MM.1S (cell line): ENCODE measurements at regions not wholly inside any gene's neighbourhood (a gene's known extent, or its start where the extent isn't known, plus 50 kb on each side); places are given as distances from the start of the nearest gene placed in this dataset.
"Not testable (repeated sequence)": the region's sequence is repeated elsewhere in the genome, so short reads cannot be mapped to it uniquely, and the experiment has no call there.

Experiments
- DNase-seq: peaks from one replicate; pipeline ENCODE4 v3.0.0-alpha.2; 2015
- H2AFZ ChIP-seq: fragments of 300-600 bp; sonication (generic); 2 replicates; pipeline ENCODE4 v1.6.0; 2016; ENCODE audit warnings: antibody characterized with exemption, low read length
- H3F3A ChIP-seq: fragments of 300-600 bp; sonication (generic); 2 replicates; pipeline ENCODE4 v1.6.1; 2016; ENCODE audit warnings: mild to moderate bottlenecking, antibody characterized with exemption, low read length, moderate library complexity, mixed read lengths; ENCODE audit not compliant: insufficient read depth
- H3K27ac ChIP-seq: fragments of 300-600 bp; sonication (generic); 2 replicates; pipeline ENCODE4 v1.5.1; 2016; ENCODE audit warnings: mild to moderate bottlenecking, low read length
- H3K27me3 ChIP-seq: fragments of 300-600 bp; sonication (generic); replicated peaks from 2 replicates; pipeline ENCODE4 v1.6.0; 2016; ENCODE audit warnings: low read length; ENCODE audit not compliant: insufficient read depth
- H3K36me3 ChIP-seq: fragments of 300-600 bp; sonication (generic); replicated peaks from 2 replicates; pipeline ENCODE4 v1.6.1; 2016; ENCODE audit warnings: mild to moderate bottlenecking, low read length, mixed read lengths; ENCODE audit not compliant: insufficient read depth
- H3K4me1 ChIP-seq: fragments of 300-600 bp; sonication (generic); 2 replicates; pipeline ENCODE4 v1.6.1; 2016; ENCODE audit warnings: low read length, mixed read lengths
- H3K4me2 ChIP-seq: fragments of 300-600 bp; sonication (generic); 2 replicates; pipeline ENCODE4 v1.6.0; 2016; ENCODE audit warnings: low read depth, low read length
- H3K4me3 ChIP-seq: fragments of 300-600 bp; sonication (generic); 2 replicates; pipeline ENCODE4 v1.5.1; 2016; ENCODE audit warnings: low read length, mixed read lengths
- H3K79me2 ChIP-seq: fragments of 300-600 bp; sonication (generic); 2 replicates; pipeline ENCODE4 v1.6.1; 2016; ENCODE audit warnings: mixed run types, low read length, mixed read lengths
- H3K9ac ChIP-seq: fragments of 300-600 bp; sonication (generic); 2 replicates; pipeline ENCODE4 v1.6.1; 2016; ENCODE audit warnings: low read length, mixed read lengths
- H3K9me2 ChIP-seq: fragments of 300-600 bp; sonication (generic); replicated peaks from 2 replicates; pipeline ENCODE4 v1.6.1; 2016; ENCODE audit warnings: mild to moderate bottlenecking, low read length, mixed read lengths; ENCODE audit not compliant: insufficient read depth
- H3K9me3 ChIP-seq: fragments of 300-600 bp; sonication (generic); replicated peaks from 2 replicates; pipeline ENCODE4 v1.6.1; 2016; ENCODE audit warnings: mild to moderate bottlenecking, low read length, mixed read lengths; ENCODE audit not compliant: insufficient read depth
- H4K20me1 ChIP-seq: fragments of 300-600 bp; sonication (generic); 2 replicates; pipeline ENCODE4 v1.6.1; 2016; ENCODE audit warnings: mild to moderate bottlenecking, low read length, moderate library complexity, mixed read lengths; ENCODE audit not compliant: insufficient read depth
- EZH2 ChIP-seq: fragments of 300-600 bp; sonication (generic); optimal IDR thresholded peaks from 2 replicates; pipeline ENCODE3; 2017; ENCODE audit warnings: low read depth, mild to moderate bottlenecking, antibody characterized with exemption, low read length, mixed read lengths
- EZH2phosphoT487 ChIP-seq: fragments of 300-600 bp; sonication (generic); IDR thresholded peaks from 2 replicates; pipeline ENCODE4 v1.6.1; 2018; ENCODE audit warnings: antibody characterized with exemption, low read length
- TF ChIP-seq, protein P1 (sequence below): fragments of 300-600 bp; sonication (generic); IDR thresholded peaks from 2 replicates; pipeline ENCODE4 v1.5.1; 2016; ENCODE audit warnings: antibody characterized with exemption, low read length, mixed read lengths

DNA sequence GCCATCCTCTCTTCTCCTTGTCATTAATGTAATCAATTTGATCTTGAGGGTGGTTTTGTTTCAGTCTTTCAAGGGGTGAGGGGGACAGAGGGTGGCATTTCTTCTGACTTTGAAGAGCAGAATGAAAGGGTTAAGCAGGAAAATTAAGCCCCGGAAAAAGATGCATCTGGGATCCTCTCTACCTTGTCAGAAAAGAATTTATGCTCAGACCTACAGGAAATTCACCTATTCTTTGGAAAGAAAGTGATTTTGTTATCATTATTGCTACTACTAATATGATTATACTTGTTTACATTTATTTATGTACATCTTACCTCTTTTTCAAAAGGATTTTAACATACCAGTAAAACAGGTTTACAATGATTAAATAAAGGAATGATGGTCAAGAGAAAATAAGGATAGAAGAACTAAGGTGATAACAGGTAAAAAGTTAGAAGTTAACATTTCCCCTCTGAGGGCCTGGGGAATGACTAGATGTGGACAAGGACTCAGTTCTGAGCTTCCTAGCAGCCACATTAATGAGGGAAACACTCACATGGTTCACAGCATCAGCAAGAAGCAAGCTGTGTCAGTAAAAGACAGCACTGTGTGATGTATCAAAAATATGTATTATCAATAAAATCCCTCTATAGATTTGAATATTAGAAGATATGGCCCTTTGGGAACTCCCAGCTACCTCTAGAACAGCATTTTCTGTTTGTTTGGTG lies 151.4 kb downstream of the MYCN start:
- H4K20me1 ChIP-seq = no peaks in the 10 kb centered on the region
- no peaks in the 10 kb centered on the region for H3K79me2 ChIP-seq
- H3K4me3 ChIP-seq = no peak overlapping the region
- no peaks in the 10 kb centered on the region for H3K27me3 ChIP-seq
- no peak overlapping the region for H3K4me2 ChIP-seq
- H3K27ac ChIP-seq = no peak overlapping the region
- H3K9ac ChIP-seq = no peak overlapping the region
- H2AFZ ChIP-seq = no peak overlapping the region
- no peak for DNase-seq
- no peaks in the 10 kb centered on the region for H3F3A ChIP-seq
- TF ChIP-seq, protein P1, sequence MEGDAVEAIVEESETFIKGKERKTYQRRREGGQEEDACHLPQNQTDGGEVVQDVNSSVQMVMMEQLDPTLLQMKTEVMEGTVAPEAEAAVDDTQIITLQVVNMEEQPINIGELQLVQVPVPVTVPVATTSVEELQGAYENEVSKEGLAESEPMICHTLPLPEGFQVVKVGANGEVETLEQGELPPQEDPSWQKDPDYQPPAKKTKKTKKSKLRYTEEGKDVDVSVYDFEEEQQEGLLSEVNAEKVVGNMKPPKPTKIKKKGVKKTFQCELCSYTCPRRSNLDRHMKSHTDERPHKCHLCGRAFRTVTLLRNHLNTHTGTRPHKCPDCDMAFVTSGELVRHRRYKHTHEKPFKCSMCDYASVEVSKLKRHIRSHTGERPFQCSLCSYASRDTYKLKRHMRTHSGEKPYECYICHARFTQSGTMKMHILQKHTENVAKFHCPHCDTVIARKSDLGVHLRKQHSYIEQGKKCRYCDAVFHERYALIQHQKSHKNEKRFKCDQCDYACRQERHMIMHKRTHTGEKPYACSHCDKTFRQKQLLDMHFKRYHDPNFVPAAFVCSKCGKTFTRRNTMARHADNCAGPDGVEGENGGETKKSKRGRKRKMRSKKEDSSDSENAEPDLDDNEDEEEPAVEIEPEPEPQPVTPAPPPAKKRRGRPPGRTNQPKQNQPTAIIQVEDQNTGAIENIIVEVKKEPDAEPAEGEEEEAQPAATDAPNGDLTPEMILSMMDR = no peak
- TF ChIP-seq EZH2phosphoT487 = no peak
- no peak for TF ChIP-seq EZH2
- H3K9me3 ChIP-seq = no peaks in the 10 kb centered on the region
- no peaks in the 10 kb centered on the region for H3K36me3 ChIP-seq
- H3K9me2 ChIP-seq = no peaks in the 10 kb centered on the region
- no peaks in the 10 kb centered on the region for H3K4me1 ChIP-seq

DNA sequence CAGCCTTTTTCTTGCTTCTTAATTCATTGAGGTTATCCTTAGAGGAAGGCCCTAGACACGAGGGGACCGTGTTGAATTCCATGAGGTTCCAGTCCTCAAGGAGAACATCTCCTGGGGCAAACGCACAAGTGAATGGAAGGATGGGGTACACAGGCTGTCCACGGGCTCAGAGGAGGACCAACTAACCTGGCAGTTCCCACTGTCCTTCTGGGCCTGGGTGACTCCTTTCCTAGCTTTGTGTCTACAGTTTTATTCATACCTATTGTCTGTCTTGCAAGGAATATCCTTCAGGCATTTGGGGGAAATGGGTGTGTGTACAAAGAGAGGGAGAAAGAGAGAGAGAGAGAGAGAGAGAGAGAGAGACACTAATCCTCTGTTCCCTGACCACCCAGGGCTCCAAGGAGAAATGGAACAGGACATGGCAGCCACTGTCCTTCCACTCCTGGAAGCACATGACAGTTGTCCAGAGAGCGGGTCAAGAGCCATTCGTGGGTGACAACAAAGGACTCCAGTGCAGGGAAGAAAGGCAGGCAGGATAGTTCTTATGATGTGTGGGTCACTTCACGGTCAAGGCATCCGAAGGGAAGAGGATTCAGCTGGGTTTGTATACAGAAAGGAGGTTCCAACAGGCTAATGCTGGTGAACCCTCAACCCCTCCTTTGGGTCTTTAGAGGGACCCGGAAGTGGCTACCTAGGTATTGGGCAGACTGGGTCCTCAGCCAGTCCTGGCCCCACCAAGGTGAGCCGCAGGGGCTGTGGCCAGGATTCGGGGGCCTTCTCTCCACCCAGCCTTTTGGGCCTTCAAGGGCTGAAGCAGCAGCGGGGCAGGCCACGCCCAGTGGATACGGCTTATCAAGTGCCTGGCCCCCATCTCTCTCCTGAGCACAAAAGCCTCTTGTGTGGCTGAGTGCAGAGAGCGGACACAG lies 150.6 kb downstream of the MYCN start:
- Histone ChIP-seq H3K9ac (no peak overlapping the region), H3K27ac (no peak overlapping the region), H3K36me3 (no peaks in the 10 kb centered on the region), H3K4me3 (no peak overlapping the region), H4K20me1 (no peaks in the 10 kb centered on the region), H3K79me2 (no peaks in the 10 kb centered on the region), H3K4me1 (no peaks in the 10 kb centered on the region), H3K4me2 (no peak overlapping the region), H3K27me3 (no peaks in the 10 kb centered on the region), H2AFZ (no peak overlapping the region), H3K9me2 (no peaks in the 10 kb centered on the region), H3F3A (no peaks in the 10 kb centered on the region), H3K9me3 (no peaks in the 10 kb centered on the region)
- TF ChIP-seq EZH2phosphoT487 (no peak), EZH2 (no peak)
- TF ChIP-seq, protein P1 = no peak
- no peak for DNase-seq

DNA sequence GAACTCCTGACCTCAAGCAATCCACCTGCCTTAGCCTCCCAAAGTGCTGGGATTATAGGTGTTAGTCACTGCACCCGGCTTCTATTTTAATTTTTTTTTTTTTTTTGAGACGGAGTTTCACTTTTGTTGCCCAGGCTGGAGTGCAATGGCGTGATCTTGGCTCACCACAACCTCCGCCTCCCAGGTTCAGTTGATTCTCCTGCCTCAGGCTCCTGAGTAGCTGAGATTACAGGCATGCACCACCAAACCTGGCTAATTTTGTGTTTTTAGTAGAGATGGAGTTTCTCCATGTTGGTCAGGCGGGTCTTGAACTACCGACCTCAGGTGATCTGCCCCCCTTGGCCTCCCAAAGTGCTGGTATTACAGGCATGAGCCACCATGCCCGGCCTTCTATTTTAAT lies 149.1 kb downstream of the MYCN start:
- not testable (repeated sequence) for H3K79me2 ChIP-seq, H3K27me3 ChIP-seq, H3K4me3 ChIP-seq, H3K36me3 ChIP-seq, H3K9me2 ChIP-seq, H3K9me3 ChIP-seq, H3K27ac ChIP-seq, H4K20me1 ChIP-seq, H3F3A ChIP-seq, H3K4me2 ChIP-seq, DNase-seq, H2AFZ ChIP-seq, H3K4me1 ChIP-seq, H3K9ac ChIP-seq

DNA sequence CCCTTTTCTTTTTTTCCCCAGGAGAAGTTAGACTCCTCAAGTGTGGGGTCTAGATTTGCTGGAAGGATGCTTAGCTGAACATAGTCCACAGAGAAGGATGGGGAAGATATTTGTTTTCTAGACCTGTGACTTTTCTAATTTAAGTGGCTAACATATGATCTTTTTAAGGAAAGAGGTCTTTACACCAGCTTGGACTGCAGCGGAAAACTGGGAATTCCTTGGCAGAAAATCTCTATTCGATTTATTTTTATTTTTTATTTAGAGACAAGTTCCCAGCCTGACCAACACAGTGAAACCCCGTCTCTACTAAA lies 148.4 kb downstream of the MYCN start:
- Histone ChIP-seq H3K27me3 (no peaks in the 10 kb centered on the region), H3K9ac (no peak overlapping the region), H3K9me2 (no peaks in the 10 kb centered on the region), H3K27ac (no peak overlapping the region), H4K20me1 (no peaks in the 10 kb centered on the region), H3K4me1 (no peaks in the 10 kb centered on the region), H2AFZ (no peak overlapping the region), H3K9me3 (no peaks in the 10 kb centered on the region), H3F3A (no peaks in the 10 kb centered on the region), H3K36me3 (no peaks in the 10 kb centered on the region), H3K4me3 (no peak overlapping the region), H3K79me2 (no peaks in the 10 kb centered on the region), H3K4me2 (no peak overlapping the region)
- TF ChIP-seq, protein P1 = no peak
- TF ChIP-seq EZH2phosphoT487 = no peak
- no peak for TF ChIP-seq EZH2
- DNase-seq = no peak
